ENCODE measurements at regions not wholly inside any gene's neighbourhood (a gene's known extent, or its start where the extent isn't known, plus 50 kb on each side); places are given as distances from the start of the nearest gene placed in this dataset.

- DNase-seq (ENCODE audit: low spot score): no peak
- in situ Hi-C loops (cut with MboI; ENCODE audit: low sequenced_read_pairs, unreplicated experiment): no loop called here
- TF ChIP-seq CTCF (IDR thresholded peaks at IDR 0.05; ENCODE audit: borderline replicate concordance, control extremely low read depth, extremely low read depth, insufficient read depth, missing control alignments): no peak
Measured at GRCh38 chr1:94315552-94316116, 78.2 kb upstream of the ARHGAP29 start.

- in situ Hi-C loops (cut with MboI; ENCODE audit: low sequenced_read_pairs, unreplicated experiment): no loop called here
- DNase-seq (ENCODE audit: low spot score): no peak
- TF ChIP-seq CTCF (IDR thresholded peaks at IDR 0.05; ENCODE audit: borderline replicate concordance, control extremely low read depth, extremely low read depth, insufficient read depth, missing control alignments): no peak
Measured at GRCh38 chr1:94314222-94314858, 77.0 kb upstream of the ARHGAP29 start.

- TF ChIP-seq CTCF (IDR thresholded peaks at IDR 0.05; ENCODE audit: borderline replicate concordance, control extremely low read depth, extremely low read depth, insufficient read depth, missing control alignments): no peak
- DNase-seq (ENCODE audit: low spot score): no peak
- in situ Hi-C loops (cut with MboI; ENCODE audit: low sequenced_read_pairs, unreplicated experiment): no loop called here
Measured at GRCh38 chr1:94310570-94311270, 73.3 kb upstream of the ARHGAP29 start.

GRCh38 chr1:94309829-94310569, 72.6 kb upstream of the ARHGAP29 start:
- no peak for DNase-seq (ENCODE audit: low spot score)
- in situ Hi-C loops (cut with MboI; ENCODE audit: low sequenced_read_pairs, unreplicated experiment): no loop called here
- TF ChIP-seq CTCF (IDR thresholded peaks at IDR 0.05; ENCODE audit: borderline replicate concordance, control extremely low read depth, extremely low read depth, insufficient read depth, missing control alignments): no peak

- DNase-seq (ENCODE audit: low spot score): no peak
- no peak for TF ChIP-seq CTCF (IDR thresholded peaks at IDR 0.05; ENCODE audit: borderline replicate concordance, control extremely low read depth, extremely low read depth, insufficient read depth, missing control alignments)
- in situ Hi-C loops (cut with MboI; ENCODE audit: low sequenced_read_pairs, unreplicated experiment): no loop called here
Measured at GRCh38 chr1:94309216-94309615, 71.8 kb upstream of the ARHGAP29 start.

- in situ Hi-C loops (cut with MboI; ENCODE audit: low sequenced_read_pairs, unreplicated experiment): no loop called here
- no peak for DNase-seq (ENCODE audit: low spot score)
Measured at GRCh38 chr1:94306521-94306920, 69.1 kb upstream of the ARHGAP29 start.

More at GRCh38 chr1:94306521-94306920, 69.1 kb upstream of the ARHGAP29 start:
- no peak for TF ChIP-seq CTCF (IDR thresholded peaks at IDR 0.05; ENCODE audit: borderline replicate concordance, control extremely low read depth, extremely low read depth, insufficient read depth, missing control alignments)
